ENCODE measurements at regions not wholly inside any gene's neighbourhood (a gene's known extent, or its start where the extent isn't known, plus 50 kb on each side); places are given as distances from the start of the nearest gene placed in this dataset.

- DNase-seq (ENCODE audit: insufficient read length, low spot score) = no peak
- no peak for TF ChIP-seq POU2F2 (IDR thresholded peaks at IDR 0.05; ENCODE audit: low read depth, low read length)
- TF ChIP-seq TAF1 (IDR thresholded peaks at IDR 0.05; ENCODE audit: low read depth, low read length) = no peak
- TF ChIP-seq SPI1 (IDR thresholded peaks at IDR 0.05; ENCODE audit: low read depth, low read length) = no peak
- no peak for TF ChIP-seq POLR2A (IDR thresholded peaks at IDR 0.05; ENCODE audit: low read depth, low read length)
- TF ChIP-seq POLR2AphosphoS5 (IDR thresholded peaks at IDR 0.05; ENCODE audit: low read depth, low read length) = no peak
- TF ChIP-seq PAX5 (IDR thresholded peaks at IDR 0.05; ENCODE audit: insufficient read depth, low read length, severe bottlenecking) = no peak
- no peak for FAIRE-seq
These were observed 481.5 kb upstream of the HSF2 start for GRCh38 chr6:121917834-121918559.

- no peak for TF ChIP-seq POLR2A (IDR thresholded peaks at IDR 0.05; ENCODE audit: low read depth, low read length)
- no peak for TF ChIP-seq SPI1 (IDR thresholded peaks at IDR 0.05; ENCODE audit: low read depth, low read length)
- no peak for TF ChIP-seq POU2F2 (IDR thresholded peaks at IDR 0.05; ENCODE audit: low read depth, low read length)
- TF ChIP-seq PAX5 (IDR thresholded peaks at IDR 0.05; ENCODE audit: insufficient read depth, low read length, severe bottlenecking) = no peak
- no peak for TF ChIP-seq POLR2AphosphoS5 (IDR thresholded peaks at IDR 0.05; ENCODE audit: low read depth, low read length)
- TF ChIP-seq TAF1 (IDR thresholded peaks at IDR 0.05; ENCODE audit: low read depth, low read length) = no peak
- no peak for FAIRE-seq
- DNase-seq (ENCODE audit: insufficient read length, low spot score) = no peak
These were observed 478.8 kb upstream of the HSF2 start for GRCh38 chr6:121920616-121921015.

- FAIRE-seq = no peak
These were observed 474.4 kb upstream of the HSF2 start for GRCh38 chr6:121925024-121925423.

GRCh38 chr6:121925534-121926255 is 473.8 kb upstream of the HSF2 start:
- TF ChIP-seq PAX5 (IDR thresholded peaks at IDR 0.05; ENCODE audit: insufficient read depth, low read length, severe bottlenecking) (no peak), POLR2A (IDR thresholded peaks at IDR 0.05; ENCODE audit: low read depth, low read length) (no peak), POU2F2 (IDR thresholded peaks at IDR 0.05; ENCODE audit: low read depth, low read length) (no peak), SPI1 (IDR thresholded peaks at IDR 0.05; ENCODE audit: low read depth, low read length) (no peak), POLR2AphosphoS5 (IDR thresholded peaks at IDR 0.05; ENCODE audit: low read depth, low read length) (no peak), TAF1 (IDR thresholded peaks at IDR 0.05; ENCODE audit: low read depth, low read length) (no peak)
- DNase-seq (ENCODE audit: insufficient read length, low spot score) = no peak
- no peak for FAIRE-seq

More at GRCh38 chr6:121925024-121925423, 474.4 kb upstream of the HSF2 start:
- TF ChIP-seq POLR2A (IDR thresholded peaks at IDR 0.05; ENCODE audit: low read depth, low read length) (no peak), SPI1 (IDR thresholded peaks at IDR 0.05; ENCODE audit: low read depth, low read length) (no peak), POU2F2 (IDR thresholded peaks at IDR 0.05; ENCODE audit: low read depth, low read length) (no peak), PAX5 (IDR thresholded peaks at IDR 0.05; ENCODE audit: insufficient read depth, low read length, severe bottlenecking) (no peak), TAF1 (IDR thresholded peaks at IDR 0.05; ENCODE audit: low read depth, low read length) (no peak), POLR2AphosphoS5 (IDR thresholded peaks at IDR 0.05; ENCODE audit: low read depth, low read length) (no peak)
- DNase-seq (ENCODE audit: insufficient read length, low spot score) = no peak

- no peak for FAIRE-seq
These were observed 470.2 kb upstream of the HSF2 start for GRCh38 chr6:121929301-121929700.

GRCh38 chr6:121932076-121932991 is 467.1 kb upstream of the HSF2 start:
- no peak for DNase-seq (ENCODE audit: insufficient read length, low spot score)
- no peak for FAIRE-seq
- TF ChIP-seq PAX5 (IDR thresholded peaks at IDR 0.05; ENCODE audit: insufficient read depth, low read length, severe bottlenecking) = no peak
- no peak for TF ChIP-seq POLR2A (IDR thresholded peaks at IDR 0.05; ENCODE audit: low read depth, low read length)
- TF ChIP-seq TAF1 (IDR thresholded peaks at IDR 0.05; ENCODE audit: low read depth, low read length) = no peak
- TF ChIP-seq SPI1 (IDR thresholded peaks at IDR 0.05; ENCODE audit: low read depth, low read length) = no peak
- TF ChIP-seq POLR2AphosphoS5 (IDR thresholded peaks at IDR 0.05; ENCODE audit: low read depth, low read length) = no peak
- no peak for TF ChIP-seq POU2F2 (IDR thresholded peaks at IDR 0.05; ENCODE audit: low read depth, low read length)

More at GRCh38 chr6:121929301-121929700, 470.2 kb upstream of the HSF2 start:
- TF ChIP-seq SPI1 (IDR thresholded peaks at IDR 0.05; ENCODE audit: low read depth, low read length) (no peak), POLR2A (IDR thresholded peaks at IDR 0.05; ENCODE audit: low read depth, low read length) (no peak), POU2F2 (IDR thresholded peaks at IDR 0.05; ENCODE audit: low read depth, low read length) (no peak), POLR2AphosphoS5 (IDR thresholded peaks at IDR 0.05; ENCODE audit: low read depth, low read length) (no peak), TAF1 (IDR thresholded peaks at IDR 0.05; ENCODE audit: low read depth, low read length) (no peak), PAX5 (IDR thresholded peaks at IDR 0.05; ENCODE audit: insufficient read depth, low read length, severe bottlenecking) (no peak)
- no peak for DNase-seq (ENCODE audit: insufficient read length, low spot score)

GRCh38 chr6:121934451-121934850 is 465.0 kb upstream of the HSF2 start:
- no peak for TF ChIP-seq SPI1 (IDR thresholded peaks at IDR 0.05; ENCODE audit: low read depth, low read length)
- TF ChIP-seq PAX5 (IDR thresholded peaks at IDR 0.05; ENCODE audit: insufficient read depth, low read length, severe bottlenecking) = no peak
- no peak for TF ChIP-seq POLR2A (IDR thresholded peaks at IDR 0.05; ENCODE audit: low read depth, low read length)
- no peak for TF ChIP-seq POU2F2 (IDR thresholded peaks at IDR 0.05; ENCODE audit: low read depth, low read length)
- TF ChIP-seq TAF1 (IDR thresholded peaks at IDR 0.05; ENCODE audit: low read depth, low read length) = no peak
- TF ChIP-seq POLR2AphosphoS5 (IDR thresholded peaks at IDR 0.05; ENCODE audit: low read depth, low read length) = no peak
- FAIRE-seq (no peak), DNase-seq (ENCODE audit: insufficient read length, low spot score) (no peak)

GRCh38 chr6:121940728-121941127 is 458.7 kb upstream of the HSF2 start:
- TF ChIP-seq TAF1 (IDR thresholded peaks at IDR 0.05; ENCODE audit: low read depth, low read length) = no peak
- no peak for TF ChIP-seq POLR2A (IDR thresholded peaks at IDR 0.05; ENCODE audit: low read depth, low read length)
- no peak for TF ChIP-seq POU2F2 (IDR thresholded peaks at IDR 0.05; ENCODE audit: low read depth, low read length)
- TF ChIP-seq PAX5 (IDR thresholded peaks at IDR 0.05; ENCODE audit: insufficient read depth, low read length, severe bottlenecking) = no peak
- TF ChIP-seq POLR2AphosphoS5 (IDR thresholded peaks at IDR 0.05; ENCODE audit: low read depth, low read length) = no peak
- no peak for TF ChIP-seq SPI1 (IDR thresholded peaks at IDR 0.05; ENCODE audit: low read depth, low read length)
- FAIRE-seq (no peak), DNase-seq (ENCODE audit: insufficient read length, low spot score) (no peak)
